K562 (cell line): ENCODE measurements at regions not wholly inside any gene's neighbourhood (a gene's known extent, or its start where the extent isn't known, plus 50 kb on each side); places are given as distances from the start of the nearest gene placed in this dataset.
A peak's percentile ranks its signal among the peaks of the same experiment; 100 is the strongest.

Experiments
- EP300 ChIP-seq: IDR thresholded peaks from 2 replicates; pipeline ENCODE4 v1.6.1; 2012; ENCODE audit warnings: low read length, improper control_type of control experiment
- ETV1 ChIP-seq: fragments of 450-650 bp; conservative IDR thresholded peaks from 2 replicates; pipeline ENCODE4 v1.6.1; 2016; ENCODE audit warnings: missing genetic modification characterization, control low read depth, low read depth, missing compliant biosample characterization
- HDAC3 ChIP-seq: fragments of 450-650 bp; IDR thresholded peaks from 2 replicates; pipeline ENCODE4 v1.6.1; 2018; ENCODE audit warnings: borderline replicate concordance, mild to moderate bottlenecking, moderate library complexity; ENCODE audit not compliant: partially characterized antibody
- L3MBTL2 ChIP-seq: fragments of 450-650 bp; IDR thresholded peaks from 2 replicates; pipeline ENCODE4 v1.6.1; 2016; ENCODE audit warnings: mild to moderate bottlenecking, moderate library complexity
- NFE2L1 ChIP-seq: fragments of 450-650 bp; IDR thresholded peaks from 2 replicates; pipeline ENCODE4 v1.6.1; 2016; ENCODE audit warnings: missing genetic modification characterization, low read depth, mild to moderate bottlenecking, missing compliant biosample characterization, moderate library complexity, borderline replicate concordance
- POLR2AphosphoS2 ChIP-seq: IDR thresholded peaks from 2 replicates; pipeline ENCODE4 v1.6.1; 2012; ENCODE audit warnings: low read length, improper control_type of control experiment
- PTRF ChIP-seq: fragments of 450-650 bp; IDR thresholded peaks from 2 replicates; pipeline ENCODE4 v1.6.1; 2016; ENCODE audit warnings: mild to moderate bottlenecking, missing genetic modification characterization, missing compliant biosample characterization
- PURB ChIP-seq: sonication (generic); formaldehyde crosslinking; IDR thresholded peaks from 2 replicates; pipeline ENCODE4 v1.9.0; 2021; ENCODE audit warnings: low read depth, mild to moderate bottlenecking, missing genetic modification reagents
- SNRNP70 ChIP-seq: fragments of 200-400 bp; formaldehyde crosslinking; optimal IDR thresholded peaks from 2 replicates; pipeline ENCODE3; 2017; ENCODE audit warnings: low read depth, low read length
- SREBF2 ChIP-seq: sonication (generic); formaldehyde crosslinking; IDR thresholded peaks from 2 replicates; pipeline ENCODE4 v1.4.0; 2020; ENCODE audit warnings: mild to moderate bottlenecking, missing genetic modification reagents
- STAT5B ChIP-seq: fragments of 250-450 bp; sonication (Bioruptor Pico); IDR thresholded peaks from 2 replicates; pipeline ENCODE4 v1.8.0; 2021; ENCODE audit warnings: mild to moderate bottlenecking, inconsistent platforms
- TAF9B ChIP-seq: fragments of 450-650 bp; IDR thresholded peaks from 2 replicates; pipeline ENCODE4 v1.6.1; 2018; ENCODE audit warnings: mild to moderate bottlenecking; ENCODE audit not compliant: partially characterized antibody
- TARDBP ChIP-seq: fragments of 450-650 bp; IDR thresholded peaks from 2 replicates; pipeline ENCODE4 v1.6.1; 2016
- THRB ChIP-seq: fragments of 450-650 bp; formaldehyde crosslinking; conservative IDR thresholded peaks from 2 replicates; pipeline ENCODE4 v1.4.0; 2022; ENCODE audit warnings: mild to moderate bottlenecking, missing genetic modification characterization
- ZNF121 ChIP-seq: sonication (generic); formaldehyde crosslinking; conservative IDR thresholded peaks from 2 replicates; pipeline ENCODE4 v1.8.0; 2022; ENCODE audit warnings: missing genetic modification reagents
- ZNF584 ChIP-seq: fragments of 200-800 bp; sonication (Bioruptor generic); IDR thresholded peaks from 2 replicates; pipeline ENCODE4 v1.6.1; 2016; ENCODE audit warnings: low read depth, mild to moderate bottlenecking, missing genetic modification characterization, missing compliant biosample characterization
- ZNF764 ChIP-seq: fragments of 250-450 bp; sonication (Bioruptor Pico); IDR thresholded peaks from 2 replicates; pipeline ENCODE4 v1.4.0; 2020; ENCODE audit warnings: low read depth, mild to moderate bottlenecking, moderate library complexity
- TF ChIP-seq, protein P1 (sequence below), 3 experiments: IDR thresholded peaks in 2 of 3; conservative IDR thresholded peaks in 1 of 3; 2 replicates each; pipeline ENCODE4 v1.5.1; 2011 to 2012; ENCODE audit warnings: low read length in 3 of 3, mild to moderate bottlenecking in 3 of 3, control low read depth in 2 of 3, improper control_type of control experiment in 1 of 3, inconsistent platforms in 1 of 3, low read depth in 1 of 3, mixed read lengths in 1 of 3, moderate library complexity in 1 of 3; ENCODE audit not compliant: insufficient read depth in 2 of 3
- TF ChIP-seq, protein P2 (sequence below), 2 experiments: fragments of 200-800 bp in 1 of 2; sonication (Bioruptor generic) in 1 of 2; sonication (generic) in 1 of 2; formaldehyde crosslinking in 1 of 2; IDR thresholded peaks in 1 of 2; conservative IDR thresholded peaks in 1 of 2; 2 replicates each; pipeline versions ENCODE4 v1.5.0 to v1.6.1; 2016 to 2020; ENCODE audit warnings: missing compliant biosample characterization in 1 of 2, missing genetic modification characterization in 1 of 2, missing genetic modification reagents in 1 of 2
- TF ChIP-seq, protein P3 (sequence below): fragments of 450-650 bp; formaldehyde crosslinking; IDR thresholded peaks from 2 replicates; pipeline ENCODE4 v1.4.0; 2022; ENCODE audit warnings: mild to moderate bottlenecking, moderate library complexity

DNA sequence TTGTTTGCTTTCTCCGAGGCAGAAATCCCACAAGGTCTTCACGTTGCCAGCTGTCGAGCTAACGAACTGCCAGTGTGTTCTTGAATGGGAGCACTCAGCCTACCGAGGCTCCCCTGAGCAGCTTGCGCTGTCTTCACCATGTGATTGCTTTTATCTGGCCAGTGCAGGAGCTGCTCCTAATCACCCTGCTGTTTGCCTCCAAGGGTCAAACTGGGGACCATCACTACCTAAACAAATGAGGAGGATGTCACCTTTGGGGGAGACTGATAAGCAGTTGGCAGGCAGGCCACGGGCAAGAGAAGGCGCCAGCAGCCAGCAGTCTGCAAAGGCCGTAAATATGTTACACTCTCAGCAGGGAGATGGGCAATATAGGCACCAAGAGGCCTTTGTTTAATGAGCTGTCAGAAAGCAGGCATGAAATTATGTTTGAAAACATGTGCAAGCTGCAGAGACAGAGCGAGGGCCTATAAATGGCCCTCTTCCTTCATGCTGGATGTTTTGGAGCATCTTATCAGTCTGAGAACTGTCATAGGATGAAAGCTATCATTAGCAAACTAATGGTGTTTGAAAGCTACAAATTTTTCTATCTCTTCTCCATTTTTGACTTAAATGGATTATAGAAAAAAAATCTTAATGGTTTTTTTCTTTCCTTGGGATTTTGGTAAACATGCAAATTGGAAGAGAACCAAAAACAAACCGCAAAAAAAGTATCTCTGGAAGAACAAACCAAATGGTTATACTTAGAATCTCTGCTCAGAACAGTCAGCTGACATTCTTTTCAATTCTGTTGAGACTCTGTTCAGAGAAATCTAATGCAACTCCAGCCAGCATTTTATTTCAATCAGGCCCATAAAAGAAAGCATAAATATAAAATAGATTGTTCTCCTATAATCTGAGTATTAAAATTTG lies 267.3 kb upstream of the NPVF start (continued):
- no peak for TF ChIP-seq ZNF764 (CRISPR knock-in tag)
- TF ChIP-seq, protein P1, sequence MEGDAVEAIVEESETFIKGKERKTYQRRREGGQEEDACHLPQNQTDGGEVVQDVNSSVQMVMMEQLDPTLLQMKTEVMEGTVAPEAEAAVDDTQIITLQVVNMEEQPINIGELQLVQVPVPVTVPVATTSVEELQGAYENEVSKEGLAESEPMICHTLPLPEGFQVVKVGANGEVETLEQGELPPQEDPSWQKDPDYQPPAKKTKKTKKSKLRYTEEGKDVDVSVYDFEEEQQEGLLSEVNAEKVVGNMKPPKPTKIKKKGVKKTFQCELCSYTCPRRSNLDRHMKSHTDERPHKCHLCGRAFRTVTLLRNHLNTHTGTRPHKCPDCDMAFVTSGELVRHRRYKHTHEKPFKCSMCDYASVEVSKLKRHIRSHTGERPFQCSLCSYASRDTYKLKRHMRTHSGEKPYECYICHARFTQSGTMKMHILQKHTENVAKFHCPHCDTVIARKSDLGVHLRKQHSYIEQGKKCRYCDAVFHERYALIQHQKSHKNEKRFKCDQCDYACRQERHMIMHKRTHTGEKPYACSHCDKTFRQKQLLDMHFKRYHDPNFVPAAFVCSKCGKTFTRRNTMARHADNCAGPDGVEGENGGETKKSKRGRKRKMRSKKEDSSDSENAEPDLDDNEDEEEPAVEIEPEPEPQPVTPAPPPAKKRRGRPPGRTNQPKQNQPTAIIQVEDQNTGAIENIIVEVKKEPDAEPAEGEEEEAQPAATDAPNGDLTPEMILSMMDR (IDR thresholded peaks at IDR 0.05 in 2 of 3, conservative IDR thresholded peaks at IDR 0.05 in 1 of 3; ENCODE audit: insufficient read depth in 2 of 3, low read depth in 1 of 3, low read length in 3 of 3) = no peak
- peak; percentile 24 for TF ChIP-seq TAF9B
- peak; percentile 83 for TF ChIP-seq L3MBTL2
- TF ChIP-seq, protein P2, sequence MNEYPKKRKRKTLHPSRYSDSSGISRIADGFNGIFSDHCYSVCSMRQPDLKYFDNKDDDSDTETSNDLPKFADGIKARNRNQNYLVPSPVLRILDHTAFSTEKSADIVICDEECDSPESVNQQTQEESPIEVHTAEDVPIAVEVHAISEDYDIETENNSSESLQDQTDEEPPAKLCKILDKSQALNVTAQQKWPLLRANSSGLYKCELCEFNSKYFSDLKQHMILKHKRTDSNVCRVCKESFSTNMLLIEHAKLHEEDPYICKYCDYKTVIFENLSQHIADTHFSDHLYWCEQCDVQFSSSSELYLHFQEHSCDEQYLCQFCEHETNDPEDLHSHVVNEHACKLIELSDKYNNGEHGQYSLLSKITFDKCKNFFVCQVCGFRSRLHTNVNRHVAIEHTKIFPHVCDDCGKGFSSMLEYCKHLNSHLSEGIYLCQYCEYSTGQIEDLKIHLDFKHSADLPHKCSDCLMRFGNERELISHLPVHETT (CRISPR knock-in tag; conservative IDR thresholded peaks at IDR 0.05 in 1 of 2, IDR thresholded peaks at IDR 0.05 in 1 of 2) = peak in 1 of 2 experiments; percentile 78; a peak in 1 of 4 replicates
- no peak for TF ChIP-seq NFE2L1 (tag)
- TF ChIP-seq SREBF2 (CRISPR knock-in tag) = no peak
- TF ChIP-seq TARDBP = no peak
- no peak for TF ChIP-seq PTRF (tag)
- TF ChIP-seq ZNF584 (CRISPR knock-in tag) = peak; percentile 81; the same call in 1 of the 2 replicates
- TF ChIP-seq, protein P3, sequence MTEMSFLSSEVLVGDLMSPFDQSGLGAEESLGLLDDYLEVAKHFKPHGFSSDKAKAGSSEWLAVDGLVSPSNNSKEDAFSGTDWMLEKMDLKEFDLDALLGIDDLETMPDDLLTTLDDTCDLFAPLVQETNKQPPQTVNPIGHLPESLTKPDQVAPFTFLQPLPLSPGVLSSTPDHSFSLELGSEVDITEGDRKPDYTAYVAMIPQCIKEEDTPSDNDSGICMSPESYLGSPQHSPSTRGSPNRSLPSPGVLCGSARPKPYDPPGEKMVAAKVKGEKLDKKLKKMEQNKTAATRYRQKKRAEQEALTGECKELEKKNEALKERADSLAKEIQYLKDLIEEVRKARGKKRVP = no peak
- TF ChIP-seq HDAC3 = peak; percentile 86
- TF ChIP-seq PURB = no peak
- TF ChIP-seq EP300 = peak; percentile 94
- no peak for TF ChIP-seq SNRNP70
- TF ChIP-seq THRB (CRISPR knock-in tag) = no peak
- TF ChIP-seq POLR2AphosphoS2 = no peak
- no peak for TF ChIP-seq STAT5B
- no peak for TF ChIP-seq ETV1
- no peak for TF ChIP-seq ZNF121 (CRISPR knock-in tag)
